WTC11 (cell line): ENCODE measurements at regions not wholly inside any gene's neighbourhood (a gene's known extent, or its start where the extent isn't known, plus 50 kb on each side); places are given as distances from the start of the nearest gene placed in this dataset.

Source experiments
- CREM ChIP-seq: sonication (generic); formaldehyde crosslinking; IDR thresholded peaks from 2 replicates; pipeline ENCODE4 v1.8.1; 2022; ENCODE audit warnings: mild to moderate bottlenecking, missing genetic modification reagents, moderate library complexity
- CTCF ChIP-seq: fragments of 200-600 bp; IDR thresholded peaks from 2 replicates; pipeline ENCODE4 v1.8.0; 2022; ENCODE audit warnings: antibody characterized with exemption
- ETV6 ChIP-seq: sonication (generic); formaldehyde crosslinking; IDR thresholded peaks from 2 replicates; pipeline ENCODE4 v1.8.1; 2022; ENCODE audit warnings: mild to moderate bottlenecking, missing genetic modification reagents
- FOXP1 ChIP-seq: sonication (generic); formaldehyde crosslinking; IDR thresholded peaks from 2 replicates; pipeline ENCODE4 v1.8.0; 2022; ENCODE audit warnings: missing genetic modification reagents, mild to moderate bottlenecking, moderate library complexity, borderline replicate concordance
- MYBL2 ChIP-seq: sonication (generic); formaldehyde crosslinking; IDR thresholded peaks from 2 replicates; pipeline ENCODE4 v1.8.1; 2023; ENCODE audit warnings: mild to moderate bottlenecking, moderate library complexity, missing genetic modification reagents
- SOX15 ChIP-seq: fragments of 250-450 bp; sonication (Bioruptor Pico); IDR thresholded peaks from 2 replicates; pipeline ENCODE4 v1.9.0; 2021; ENCODE audit warnings: mild to moderate bottlenecking
- ZNF317 ChIP-seq: sonication (generic); formaldehyde crosslinking; IDR thresholded peaks from 2 replicates; pipeline ENCODE4 v1.8.1; 2023; ENCODE audit warnings: low read depth, mild to moderate bottlenecking, moderate library complexity, missing genetic modification reagents, borderline replicate concordance
- TF ChIP-seq, protein P1 (sequence below): sonication (generic); formaldehyde crosslinking; IDR thresholded peaks from 2 replicates; pipeline ENCODE4 v1.8.1; 2022; ENCODE audit warnings: mild to moderate bottlenecking, missing genetic modification reagents, moderate library complexity, borderline replicate concordance

GRCh38 chr9:78685471-78685870 lies 388.5 kb downstream of the PSAT1 start:
- TF ChIP-seq SOX15 (CRISPR knock-in tag), result no peak
- no peak for TF ChIP-seq ZNF317 (CRISPR knock-in tag)
- TF ChIP-seq, protein P1, sequence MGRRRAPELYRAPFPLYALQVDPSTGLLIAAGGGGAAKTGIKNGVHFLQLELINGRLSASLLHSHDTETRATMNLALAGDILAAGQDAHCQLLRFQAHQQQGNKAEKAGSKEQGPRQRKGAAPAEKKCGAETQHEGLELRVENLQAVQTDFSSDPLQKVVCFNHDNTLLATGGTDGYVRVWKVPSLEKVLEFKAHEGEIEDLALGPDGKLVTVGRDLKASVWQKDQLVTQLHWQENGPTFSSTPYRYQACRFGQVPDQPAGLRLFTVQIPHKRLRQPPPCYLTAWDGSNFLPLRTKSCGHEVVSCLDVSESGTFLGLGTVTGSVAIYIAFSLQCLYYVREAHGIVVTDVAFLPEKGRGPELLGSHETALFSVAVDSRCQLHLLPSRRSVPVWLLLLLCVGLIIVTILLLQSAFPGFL, result no peak
- no peak for TF ChIP-seq FOXP1 (CRISPR knock-in tag)
- TF ChIP-seq CREM, result no peak
- no peak for TF ChIP-seq MYBL2 (CRISPR knock-in tag)
- no peak for TF ChIP-seq CTCF
- TF ChIP-seq ETV6 (CRISPR knock-in tag), result no peak
